H9 (cell line): ENCODE measurements at regions not wholly inside any gene's neighbourhood (a gene's known extent, or its start where the extent isn't known, plus 50 kb on each side); places are given as distances from the start of the nearest gene placed in this dataset.

Source experiments
- DNase-seq: peaks from one replicate; pipeline ENCODE4 v3.0.0-alpha.2; 2017
- H2AFZ ChIP-seq: one replicate; pipeline ENCODE4 v1.6.1; 2013; ENCODE audit warnings: mild to moderate bottlenecking, low read length, control low read depth, moderate library complexity
- H2AK5ac ChIP-seq: 2 replicates; pipeline ENCODE4 v1.6.1; 2013; ENCODE audit warnings: low read length, control low read depth, mixed read lengths; ENCODE audit not compliant: insufficient read length
- H2BK120ac ChIP-seq: one replicate; pipeline ENCODE4 v1.6.1; 2013; ENCODE audit warnings: low read depth, mild to moderate bottlenecking, low read length, control low read depth, inconsistent platforms; ENCODE audit not compliant: poor library complexity, severe bottlenecking
- H2BK12ac ChIP-seq: 2 replicates; pipeline ENCODE4 v1.6.1; 2013; ENCODE audit warnings: low read length, control low read depth, mixed read lengths, low read depth; ENCODE audit not compliant: insufficient read length
- H2BK15ac ChIP-seq: 2 replicates; pipeline ENCODE4 v1.6.1; 2013; ENCODE audit warnings: low read depth, low read length, control low read depth
- H2BK20ac ChIP-seq: one replicate; pipeline ENCODE4 v1.6.1; 2013; ENCODE audit warnings: low read depth, mild to moderate bottlenecking, low read length, control low read depth, inconsistent platforms; ENCODE audit not compliant: poor library complexity, severe bottlenecking
- H2BK5ac ChIP-seq: 2 replicates; pipeline ENCODE4 v1.6.1; 2013; ENCODE audit warnings: low read length, control low read depth, mixed read lengths; ENCODE audit not compliant: insufficient read length
- H3K14ac ChIP-seq: 2 replicates; pipeline ENCODE4 v1.6.1; 2013; ENCODE audit warnings: low read length, control low read depth; ENCODE audit not compliant: insufficient read depth
- H3K18ac ChIP-seq: 2 replicates; pipeline ENCODE4 v1.6.1; 2013; ENCODE audit warnings: low read depth, mild to moderate bottlenecking, mixed read lengths, low read length, control low read depth; ENCODE audit not compliant: insufficient read length
- H3K23ac ChIP-seq: 2 replicates; pipeline ENCODE4 v1.6.1; 2013; ENCODE audit warnings: low read length, control low read depth, mixed read lengths, low read depth; ENCODE audit not compliant: insufficient read length
- H3K23me2 ChIP-seq: 2 replicates; pipeline ENCODE4 v1.6.1; 2013; ENCODE audit warnings: low read depth, mild to moderate bottlenecking, mixed read lengths, low read length, control low read depth; ENCODE audit not compliant: insufficient read length, poor library complexity, severe bottlenecking
- H3K27ac ChIP-seq: 2 replicates; pipeline ENCODE4 v1.5.1; 2013; ENCODE audit warnings: low read length, control low read depth, mixed read lengths, low read depth; ENCODE audit not compliant: insufficient read length
- H3K27me3 ChIP-seq: 2 replicates; pipeline ENCODE4 v1.6.1; 2013; ENCODE audit warnings: low read length, control low read depth, inconsistent platforms; ENCODE audit not compliant: insufficient read depth
- H3K4ac ChIP-seq: 2 replicates; pipeline ENCODE4 v1.6.1; 2013; ENCODE audit warnings: low read depth, mild to moderate bottlenecking, control low read depth, inconsistent platforms, low read length, moderate library complexity
- H3K4me1 ChIP-seq: 2 replicates; pipeline ENCODE4 v1.6.1; 2013; ENCODE audit warnings: low read length, control low read depth, inconsistent platforms; ENCODE audit not compliant: insufficient read depth
- H3K4me2 ChIP-seq: 2 replicates; pipeline ENCODE4 v1.6.1; 2013; ENCODE audit warnings: low read length, control low read depth, mixed read lengths; ENCODE audit not compliant: insufficient read length, insufficient read depth
- H3K56ac ChIP-seq: 2 replicates; pipeline ENCODE4 v1.6.1; 2013; ENCODE audit warnings: low read depth, mild to moderate bottlenecking, mixed read lengths, low read length, control low read depth; ENCODE audit not compliant: insufficient read length
- H3K79me1 ChIP-seq: 2 replicates; pipeline ENCODE4 v1.6.1; 2013; ENCODE audit warnings: low read depth, mild to moderate bottlenecking, moderate library complexity, low read length, control low read depth, inconsistent platforms; ENCODE audit not compliant: insufficient read depth, poor library complexity, severe bottlenecking
- H3K79me2 ChIP-seq: 2 replicates; pipeline ENCODE4 v1.6.1; 2013; ENCODE audit warnings: low read length, control low read depth, inconsistent platforms; ENCODE audit not compliant: insufficient read depth
- H3K9ac ChIP-seq: 2 replicates; pipeline ENCODE4 v1.6.1; 2013; ENCODE audit warnings: low read length, control low read depth, mixed read lengths; ENCODE audit not compliant: insufficient read length; ENCODE audit errors: extremely low read depth
- H3K9me3 ChIP-seq: one replicate; pipeline ENCODE4 v1.6.1; 2013; ENCODE audit warnings: low read depth, low read length, inconsistent platforms; ENCODE audit not compliant: control insufficient read depth
- H3T11ph ChIP-seq: one replicate; pipeline ENCODE4 v1.6.1; 2013; ENCODE audit warnings: mild to moderate bottlenecking, low read length, control low read depth, inconsistent platforms
- H4K20me1 ChIP-seq: one replicate; pipeline ENCODE4 v1.6.1; 2013; ENCODE audit not compliant: control insufficient read depth, insufficient read length, insufficient read depth
- H4K5ac ChIP-seq: 2 replicates; pipeline ENCODE4 v1.6.1; 2013; ENCODE audit warnings: low read depth, mild to moderate bottlenecking, mixed read lengths, low read length, control low read depth; ENCODE audit not compliant: insufficient read length
- H4K8ac ChIP-seq: replicated peaks from 2 replicates; pipeline ENCODE4 v1.6.1; 2013; ENCODE audit warnings: low read length, control low read depth, mixed read lengths, low read depth; ENCODE audit not compliant: insufficient read length
- H4K91ac ChIP-seq: 2 replicates; pipeline ENCODE4 v1.6.1; 2013; ENCODE audit warnings: low read depth, mild to moderate bottlenecking, moderate library complexity, mixed read lengths, low read length, control low read depth; ENCODE audit not compliant: insufficient read length
- H3K27ac Mint-ChIP-seq, 3 experiments: 2 replicates in 2 of 3; 3 replicates in 1 of 3; pipeline ENCODE4 v1.8.0; 2020 to 2021; ENCODE audit warnings: mixed read lengths in 3 of 3, mild to moderate bottlenecking in 1 of 3, moderate library complexity in 1 of 3
- H3K27me3 Mint-ChIP-seq: 2 replicates; pipeline ENCODE4 v1.8.0; 2021; ENCODE audit warnings: low read depth, mild to moderate bottlenecking, moderate library complexity, mixed read lengths
- H3K36me3 Mint-ChIP-seq, 3 experiments: 2 replicates in 2 of 3; 3 replicates in 1 of 3; pipeline ENCODE4 v1.8.0; 2020 to 2021; ENCODE audit warnings: low read depth in 3 of 3, mixed read lengths in 3 of 3; ENCODE audit not compliant: insufficient read depth in 1 of 3
- H3K4me1 Mint-ChIP-seq, 2 experiments: 2 replicates each; pipeline ENCODE4 v1.8.0; 2020; ENCODE audit warnings: mixed read lengths in 2 of 2
- H3K4me3 Mint-ChIP-seq, 2 experiments: 2 replicates in 1 of 2; 3 replicates in 1 of 2; pipeline ENCODE4 v1.8.0; 2020 to 2021; ENCODE audit warnings: mild to moderate bottlenecking in 2 of 2, mixed read lengths in 2 of 2, moderate library complexity in 1 of 2
- H3K9me3 Mint-ChIP-seq, 2 experiments: 2 replicates in 1 of 2; 3 replicates in 1 of 2; pipeline ENCODE4 v1.8.0; 2020; ENCODE audit warnings: mild to moderate bottlenecking in 2 of 2, mixed read lengths in 2 of 2, moderate library complexity in 1 of 2
- WGBS: extraction: QIAGEN DNeasy Blood & Tissue Kit; methylation state at CpG from one replicate; pipeline ENCODE4 v1.1.7; 2013; ENCODE audit warnings: missing lambda C conversion rate, low lambda C conversion rate, mixed read lengths; ENCODE audit not compliant: insufficient read length; ENCODE audit errors: extremely low coverage; 5-methylcytosine and 5-hydroxymethylcytosine counted together
- TF ChIP-seq, protein P1 (sequence below): fragments of 200-600 bp; sonication (generic); conservative IDR thresholded peaks from 3 replicates; pipeline ENCODE4 v1.8.0; 2021; ENCODE audit warnings: antibody characterized with exemption, mild to moderate bottlenecking

DNA sequence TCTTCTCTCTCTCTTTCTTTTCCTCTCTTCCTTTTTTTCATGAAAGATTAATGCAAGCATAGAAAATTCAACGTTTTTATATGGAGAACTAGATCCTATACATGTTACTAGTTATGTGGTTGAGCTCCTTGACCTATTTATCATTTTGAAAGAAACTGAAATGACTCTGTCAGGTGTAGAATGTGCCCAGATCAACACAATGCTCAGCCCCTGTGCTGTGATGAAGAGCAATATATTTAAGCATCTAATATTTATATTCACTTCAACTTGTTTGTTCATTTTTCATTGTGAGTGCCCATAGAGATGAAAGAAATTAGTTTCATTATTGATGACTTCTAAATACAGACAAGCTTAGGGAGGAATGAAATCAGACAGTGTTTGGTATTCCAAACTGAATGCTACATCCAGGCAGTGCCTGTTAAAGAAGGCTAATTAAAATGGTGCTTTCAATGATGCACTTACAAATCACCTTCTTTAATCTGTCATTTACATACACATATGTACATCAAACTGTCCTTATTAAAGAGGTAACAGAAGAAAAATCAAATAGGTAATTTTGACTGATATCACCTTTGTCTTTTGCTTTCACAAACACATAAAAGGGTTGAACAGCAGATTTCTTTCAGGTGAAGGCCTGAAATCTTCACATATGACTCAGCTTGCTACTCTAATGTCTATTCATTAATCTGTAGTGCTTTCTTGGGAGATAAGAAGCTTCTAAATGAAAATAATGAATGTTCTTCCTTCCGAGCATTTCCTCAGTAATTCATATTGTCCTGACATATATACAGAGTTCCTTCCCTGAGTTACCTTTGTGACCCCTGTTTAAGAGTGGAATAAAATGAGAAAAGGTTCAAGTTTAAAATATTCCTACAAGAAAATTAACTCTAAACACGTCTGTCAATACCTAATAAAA is 915.9 kb downstream of the PDHA2 start:
- no peak overlapping the region for H2BK15ac ChIP-seq
- no peaks in the 10 kb centered on the region for H3K9me3 ChIP-seq
- H3K79me2 ChIP-seq, result no peaks in the 10 kb centered on the region
- no peak overlapping the region for H4K5ac ChIP-seq
- no peaks in the 10 kb centered on the region for H3K4me1 ChIP-seq
- no peaks in the 10 kb centered on the region for H3K27me3 ChIP-seq
- H3K36me3 Mint-ChIP-seq, result no peaks in the 10 kb centered on the region; a peak in 1 of 7 replicates
- no peaks in the 10 kb centered on the region for H4K20me1 ChIP-seq
- no peak overlapping the region for H3K27ac ChIP-seq
- H2BK120ac ChIP-seq, result no peak overlapping the region
- H3K4me1 Mint-ChIP-seq, result no peaks in the 10 kb centered on the region
- H3K9ac ChIP-seq, result no peak overlapping the region
- H3K4me3 Mint-ChIP-seq, result no peak overlapping the region
- no peak overlapping the region for H2BK5ac ChIP-seq
- H3K4ac ChIP-seq, result no peak overlapping the region
- H2BK12ac ChIP-seq, result no peak overlapping the region
- no peak overlapping the region for H4K91ac ChIP-seq
- WGBS, result no CpG with 5 or more reads among the region's 3 CpGs
- H3K23me2 ChIP-seq, result no peaks in the 10 kb centered on the region
- H4K8ac ChIP-seq, result no peak overlapping the region
- TF ChIP-seq, protein P1, sequence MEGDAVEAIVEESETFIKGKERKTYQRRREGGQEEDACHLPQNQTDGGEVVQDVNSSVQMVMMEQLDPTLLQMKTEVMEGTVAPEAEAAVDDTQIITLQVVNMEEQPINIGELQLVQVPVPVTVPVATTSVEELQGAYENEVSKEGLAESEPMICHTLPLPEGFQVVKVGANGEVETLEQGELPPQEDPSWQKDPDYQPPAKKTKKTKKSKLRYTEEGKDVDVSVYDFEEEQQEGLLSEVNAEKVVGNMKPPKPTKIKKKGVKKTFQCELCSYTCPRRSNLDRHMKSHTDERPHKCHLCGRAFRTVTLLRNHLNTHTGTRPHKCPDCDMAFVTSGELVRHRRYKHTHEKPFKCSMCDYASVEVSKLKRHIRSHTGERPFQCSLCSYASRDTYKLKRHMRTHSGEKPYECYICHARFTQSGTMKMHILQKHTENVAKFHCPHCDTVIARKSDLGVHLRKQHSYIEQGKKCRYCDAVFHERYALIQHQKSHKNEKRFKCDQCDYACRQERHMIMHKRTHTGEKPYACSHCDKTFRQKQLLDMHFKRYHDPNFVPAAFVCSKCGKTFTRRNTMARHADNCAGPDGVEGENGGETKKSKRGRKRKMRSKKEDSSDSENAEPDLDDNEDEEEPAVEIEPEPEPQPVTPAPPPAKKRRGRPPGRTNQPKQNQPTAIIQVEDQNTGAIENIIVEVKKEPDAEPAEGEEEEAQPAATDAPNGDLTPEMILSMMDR, result no peak
- no peak overlapping the region for H3T11ph ChIP-seq
- H3K27ac Mint-ChIP-seq, result no peak overlapping the region
- no peaks in the 10 kb centered on the region for H3K79me1 ChIP-seq
- H3K14ac ChIP-seq, result no peak overlapping the region
- H2BK20ac ChIP-seq, result no peak overlapping the region
- H3K9me3 Mint-ChIP-seq, result no peaks in the 10 kb centered on the region; a peak in 1 of 5 replicates
- DNase-seq, result no peak
- no peak overlapping the region for H3K4me2 ChIP-seq
- H3K23ac ChIP-seq, result no peak overlapping the region
- H3K18ac ChIP-seq, result no peak overlapping the region
- no peak overlapping the region for H2AFZ ChIP-seq
- H2AK5ac ChIP-seq, result no peak overlapping the region
- H3K27me3 Mint-ChIP-seq, result no peaks in the 10 kb centered on the region
- H3K56ac ChIP-seq, result no peak overlapping the region
